Stimulated activated CD4-positive, alpha-beta T cell treated with anti-CD3 and anti-CD28 coated beads, Interleukin-1b, Interleukin-23, amount 100 ng/mL, for 1 hour (primary cell): ENCODE measurements at regions not wholly inside any gene's neighbourhood (a gene's known extent, or its start where the extent isn't known, plus 50 kb on each side); places are given as distances from the start of the nearest gene placed in this dataset.

Source experiments
- DNase-seq, 2 donors: peaks; one replicate each; pipeline ENCODE4 v3.0.0-alpha.2; 2020; ENCODE audit warnings: low read depth in 2 of 2

DNA sequence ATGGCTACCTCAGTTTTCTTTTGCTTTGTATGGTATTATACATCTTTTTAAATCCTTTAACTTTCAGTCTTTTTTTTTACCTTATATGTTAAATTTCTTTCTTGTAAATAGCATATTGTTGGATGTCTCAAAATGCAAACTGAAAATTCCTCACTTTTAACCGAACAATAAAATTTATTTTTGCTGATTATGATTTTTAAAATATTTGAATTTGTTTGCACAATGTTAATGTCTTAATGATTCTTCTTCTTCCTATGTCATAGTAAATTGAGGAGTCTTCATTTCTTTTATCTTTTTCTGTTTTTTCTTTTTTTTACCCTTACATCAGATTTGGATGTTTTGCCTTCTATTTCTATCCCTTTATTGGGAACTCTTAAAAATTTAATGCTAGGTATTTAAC lies 574.2 kb upstream of the CDH4 start:
- no peak for DNase-seq

DNA sequence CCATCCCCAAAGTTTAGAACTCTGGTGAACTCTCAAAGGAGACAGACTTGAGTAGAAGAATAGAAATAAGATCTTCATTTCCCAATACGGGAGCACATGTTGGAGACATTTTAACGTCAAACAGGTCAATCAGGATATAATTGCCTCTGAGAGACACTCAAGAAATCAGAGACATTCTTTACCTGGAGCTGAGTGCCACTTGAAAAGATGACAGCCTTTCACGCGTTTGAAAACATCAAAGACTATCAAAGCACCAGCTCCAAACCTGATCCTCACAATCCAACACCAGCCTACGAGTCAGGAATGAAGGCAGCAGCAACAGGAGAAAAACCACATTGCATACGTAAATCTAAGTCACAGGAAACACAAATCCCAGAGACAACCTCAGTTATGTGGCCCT lies 571.5 kb upstream of the CDH4 start:
- DNase-seq = no peak

DNA sequence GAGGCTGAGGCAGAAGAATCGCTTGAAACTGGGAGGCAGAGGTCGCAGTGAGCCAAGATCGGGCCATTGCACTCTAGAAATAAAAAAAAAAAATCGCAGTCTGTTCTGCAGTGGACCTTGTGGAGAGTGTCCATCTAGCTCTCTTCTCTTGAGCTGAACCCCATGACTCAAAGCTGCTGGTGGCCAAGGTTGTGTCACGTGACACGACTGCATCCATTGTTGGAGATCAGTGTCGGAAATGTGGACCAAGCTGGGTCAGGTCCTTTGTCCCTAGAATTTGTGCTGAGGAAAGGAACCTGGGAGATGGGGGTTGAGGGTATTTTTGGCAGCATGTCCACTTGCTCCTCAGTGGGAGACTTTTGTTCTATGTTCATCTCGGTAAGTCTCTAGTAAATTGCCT lies 564.8 kb upstream of the CDH4 start:
- DNase-seq = no peak

DNA sequence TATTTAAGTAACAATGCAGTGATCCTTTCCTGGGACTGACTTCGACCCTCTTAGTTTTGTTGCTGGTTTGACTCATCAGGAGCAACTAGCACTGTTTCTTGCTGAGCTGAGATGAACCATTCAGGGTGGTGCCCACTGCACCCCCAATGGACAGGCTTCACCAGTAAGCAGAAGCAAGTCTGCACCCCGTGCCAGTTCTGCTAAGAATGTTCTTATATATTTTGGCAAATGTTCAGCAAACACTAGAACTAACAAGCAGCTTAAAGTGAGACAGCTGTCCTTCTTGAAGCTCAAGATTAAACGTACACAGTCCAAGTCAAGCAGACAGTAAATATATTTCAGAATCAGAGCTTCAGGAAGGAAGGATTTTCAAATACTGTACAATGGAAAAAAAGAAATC lies 561.3 kb upstream of the CDH4 start:
- DNase-seq = no peak

DNA sequence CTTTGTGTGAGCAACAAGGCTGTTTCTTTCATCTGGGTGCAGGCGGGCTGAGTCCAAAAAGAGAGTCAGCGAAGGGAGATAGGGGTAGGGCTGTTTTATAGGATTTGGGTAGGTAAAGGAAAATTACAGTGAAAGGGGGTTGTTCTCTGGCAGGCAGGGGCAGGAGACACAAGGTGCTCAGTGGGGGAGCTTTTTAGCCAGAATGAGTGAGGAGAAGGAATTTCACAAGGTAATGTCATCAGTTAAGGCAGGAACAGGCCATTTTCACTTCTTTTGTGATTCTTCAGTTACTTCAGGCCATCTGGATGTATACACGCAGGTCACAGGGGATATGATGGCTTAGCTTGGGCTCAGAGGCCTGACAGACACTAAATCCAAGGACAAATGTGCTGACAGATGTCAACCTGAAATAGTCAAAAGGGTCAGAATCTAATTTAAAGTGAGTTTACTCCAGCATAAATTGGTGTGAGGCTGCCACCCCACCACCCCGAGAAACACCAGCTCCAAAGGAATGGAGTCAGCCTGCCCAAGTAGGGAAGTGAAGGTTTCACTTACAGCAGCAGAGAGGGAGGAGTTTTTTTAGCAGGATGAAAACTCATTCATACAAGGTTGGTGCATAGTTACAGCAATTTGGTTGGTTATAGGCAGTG lies 560.0 kb upstream of the CDH4 start:
- DNase-seq = no peak

DNA sequence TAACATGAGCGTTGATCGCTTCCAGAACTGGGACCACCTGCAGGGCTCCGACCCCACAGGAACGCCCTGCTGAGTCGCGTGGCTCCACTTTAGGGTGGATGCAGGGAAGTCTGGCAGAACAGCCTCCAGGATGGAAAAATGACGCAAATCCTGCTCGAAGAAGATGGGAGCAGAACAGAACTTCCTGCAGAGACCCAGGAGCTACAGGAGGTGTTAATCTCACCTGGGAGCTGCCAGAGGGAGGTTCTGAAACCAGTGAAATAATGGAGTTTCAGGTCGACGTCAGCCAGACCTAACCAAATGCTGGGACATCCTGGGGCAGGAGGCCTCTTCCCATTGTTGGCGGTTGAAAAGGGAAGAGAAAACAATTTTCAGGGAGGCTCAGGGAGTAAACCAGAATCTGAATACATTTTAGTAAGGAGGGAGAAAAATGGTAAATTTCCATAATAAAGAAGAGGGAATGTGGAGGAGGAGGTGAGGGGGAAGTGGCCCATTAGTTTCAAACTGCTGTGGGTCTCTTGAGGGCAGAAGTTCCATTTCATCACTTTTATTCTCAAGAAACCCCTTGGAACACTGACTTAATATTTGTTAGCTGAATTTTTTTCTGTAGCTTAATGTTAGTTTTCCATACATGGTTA lies 558.4 kb upstream of the CDH4 start:
- no peak for DNase-seq

DNA sequence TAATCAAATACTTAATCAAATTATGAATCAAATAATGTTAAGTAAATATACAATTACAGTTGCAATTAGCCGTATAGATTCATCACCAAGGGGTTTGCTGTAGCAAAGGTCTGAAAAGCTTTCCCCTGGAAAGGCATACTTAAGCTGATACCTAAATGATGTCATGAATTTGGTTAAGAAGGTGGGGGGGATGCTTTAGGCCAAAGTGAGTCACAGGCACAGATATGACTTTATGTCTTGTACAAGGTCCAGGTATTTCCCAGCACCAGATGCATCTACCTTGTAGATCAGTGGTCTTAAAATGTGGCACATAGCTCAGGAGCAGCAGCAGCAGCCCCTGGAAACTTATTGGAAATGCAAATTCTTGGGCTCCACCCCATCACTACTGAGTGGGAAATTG lies 557.3 kb upstream of the CDH4 start:
- no peak for DNase-seq

DNA sequence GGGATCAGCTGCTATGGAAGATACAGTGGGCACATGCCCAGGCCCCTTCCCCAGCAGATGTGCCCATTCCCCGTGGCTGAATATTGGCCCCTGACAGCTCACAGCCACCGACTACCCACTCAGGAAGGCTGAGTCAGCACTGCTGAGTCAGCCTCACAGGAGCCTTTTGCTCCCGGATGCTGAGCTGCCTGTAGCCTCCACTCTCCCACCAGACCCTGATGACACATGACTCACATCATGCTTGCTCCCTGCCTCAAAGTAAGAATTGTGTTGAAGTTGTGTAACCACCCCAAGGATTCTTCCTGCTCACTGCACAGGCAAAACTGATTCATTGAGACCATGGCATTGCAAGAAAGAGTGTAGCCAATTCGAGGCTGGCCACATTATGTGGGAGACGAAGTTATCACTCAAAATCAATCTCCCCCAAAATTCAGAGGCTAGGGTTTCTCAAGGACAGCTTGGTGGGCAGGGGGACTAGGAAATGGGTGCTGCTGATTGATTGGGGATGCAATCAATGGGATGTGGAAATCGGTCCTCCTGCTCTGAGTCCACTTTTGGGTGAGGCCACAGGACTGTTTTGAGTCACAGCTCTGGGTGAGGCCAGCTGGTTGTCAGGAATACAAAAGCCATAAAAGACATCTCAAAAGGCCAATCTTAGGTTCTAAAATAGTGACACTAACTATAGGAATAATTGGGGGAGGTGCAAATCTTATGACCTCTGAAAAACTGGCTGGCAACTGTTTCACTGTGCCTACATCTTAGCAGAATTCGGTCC lies 556.6 kb upstream of the CDH4 start:
- no peak for DNase-seq

DNA sequence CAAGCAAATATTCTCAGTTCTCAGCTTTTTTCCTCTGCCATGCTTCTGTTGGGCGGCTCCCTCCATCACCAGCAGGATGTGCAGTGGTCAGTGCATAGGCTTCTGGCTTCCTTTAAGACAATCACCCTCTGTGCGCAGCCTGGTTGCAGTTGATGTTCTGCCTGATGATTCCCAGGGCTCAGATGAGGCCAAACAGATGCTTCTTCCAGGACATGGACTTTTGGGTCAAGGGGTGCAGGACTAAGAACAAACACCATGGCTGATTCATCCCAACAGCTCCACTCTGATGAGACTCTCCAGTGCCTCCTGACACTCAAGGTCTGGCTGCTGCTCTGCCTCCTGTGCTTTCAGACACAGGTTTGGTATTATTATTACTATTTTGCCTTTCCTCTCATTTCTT lies 554.8 kb upstream of the CDH4 start:
- no peak for DNase-seq

DNA sequence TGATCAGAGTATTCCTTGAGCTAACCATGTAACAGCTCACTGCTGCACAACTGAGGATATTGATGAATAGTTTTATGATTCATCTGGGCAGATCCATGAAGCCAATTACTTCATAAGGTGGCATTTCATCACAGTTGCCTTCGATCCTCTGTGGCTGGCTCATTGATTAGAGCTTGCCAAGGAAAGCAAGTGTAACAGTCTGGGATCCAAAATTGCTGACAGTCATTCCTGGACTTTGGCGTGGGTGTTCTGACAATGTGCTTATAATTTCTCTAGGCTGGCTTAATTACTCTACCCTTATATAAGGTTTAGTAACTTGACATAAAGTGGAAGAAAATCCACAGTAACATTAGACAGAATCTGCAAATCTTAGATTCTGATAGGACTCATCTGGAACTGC lies 551.3 kb upstream of the CDH4 start:
- DNase-seq = no peak

DNA sequence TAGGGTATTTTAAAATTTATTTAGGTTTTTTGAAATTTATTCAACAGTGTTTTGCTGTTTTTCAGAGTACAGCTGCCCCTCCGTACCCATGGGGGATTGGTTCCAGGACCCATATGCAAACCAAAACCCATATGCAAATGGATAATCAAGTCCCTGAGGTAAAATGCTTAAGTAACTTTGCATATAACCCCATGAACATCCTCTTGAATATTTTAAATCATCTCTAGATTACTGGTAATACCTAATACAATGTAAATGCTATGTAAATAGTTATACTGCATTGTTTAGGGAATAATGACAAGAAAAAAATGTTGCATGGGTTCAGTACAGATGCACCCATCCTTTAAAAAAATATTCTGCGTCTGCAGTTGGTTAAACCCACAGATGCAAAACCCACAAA lies 547.9 kb upstream of the CDH4 start:
- DNase-seq = no peak

DNA sequence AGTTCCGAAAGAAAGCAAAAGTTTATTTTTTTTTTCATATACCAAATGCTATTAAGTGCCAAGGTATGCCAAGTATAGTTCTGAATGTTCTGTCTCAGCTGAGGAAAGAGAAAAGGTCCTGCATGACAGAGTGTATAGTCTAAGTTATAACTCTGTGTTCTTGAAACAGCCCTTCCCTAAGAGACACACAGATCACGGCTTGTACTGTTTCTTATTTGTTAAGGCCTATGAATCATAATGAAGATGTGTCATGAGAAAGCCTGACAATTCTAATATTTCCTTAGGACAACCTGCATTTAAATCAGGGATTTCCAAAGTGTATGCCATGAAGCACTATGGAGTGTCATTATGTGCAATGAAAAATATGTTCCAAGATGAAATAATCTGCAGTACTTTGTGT lies 538.7 kb upstream of the CDH4 start:
- no peak for DNase-seq

DNA sequence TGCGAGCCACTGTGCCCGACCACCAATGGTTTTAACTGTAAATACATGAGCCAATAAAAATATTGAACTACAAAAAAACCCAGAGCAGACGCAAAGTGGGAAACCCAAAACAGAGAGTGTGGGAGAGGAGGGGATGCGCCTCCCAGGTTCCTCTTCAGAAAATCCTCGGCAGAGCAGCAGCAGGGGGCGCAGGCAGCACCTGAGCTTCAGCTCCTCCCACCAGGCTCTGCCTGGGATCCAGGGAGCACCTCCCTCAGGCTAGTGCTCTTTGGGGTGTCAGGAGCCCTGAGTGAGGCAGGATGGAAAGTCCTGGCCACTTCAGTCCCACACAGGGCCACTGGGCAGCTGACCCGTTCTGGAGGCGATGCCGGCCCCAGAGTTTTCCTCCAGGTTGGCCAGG lies 536.9 kb upstream of the CDH4 start:
- DNase-seq = no peak

DNA sequence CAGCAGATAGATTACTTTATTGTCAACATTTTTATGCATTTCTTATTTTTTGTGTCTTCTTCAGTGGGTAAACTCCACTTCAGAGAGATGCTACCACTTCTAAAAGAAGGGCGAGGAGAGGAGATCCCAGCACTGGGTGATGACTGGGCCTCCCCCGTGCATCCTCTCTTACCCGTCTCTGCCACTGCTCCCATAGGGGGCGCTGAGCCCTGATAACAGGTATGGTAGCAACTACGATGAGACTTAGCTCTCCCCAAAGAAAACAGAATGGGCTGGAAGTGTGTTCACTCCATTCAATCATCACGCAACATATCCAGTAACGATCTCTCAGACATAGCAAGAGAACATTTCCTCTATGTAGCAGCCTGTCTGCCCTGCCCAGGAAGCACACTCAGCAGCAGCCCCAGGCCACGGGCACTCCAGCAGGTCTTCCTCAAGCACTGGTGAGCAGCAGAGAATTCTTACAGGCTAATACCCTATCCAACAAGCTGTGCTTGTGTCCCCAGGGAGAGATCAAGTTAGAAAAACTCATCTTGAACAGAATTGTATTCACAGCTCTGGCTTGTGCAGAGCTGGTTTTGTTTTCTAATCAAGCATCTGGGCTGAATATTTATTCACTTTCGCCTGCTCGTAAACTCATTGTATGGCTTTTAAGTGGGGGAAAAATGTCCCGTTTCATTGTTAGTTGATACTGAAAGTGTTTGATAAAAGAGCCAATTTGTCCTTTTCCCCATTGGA lies 533.1 kb upstream of the CDH4 start:
- no peak for DNase-seq

DNA sequence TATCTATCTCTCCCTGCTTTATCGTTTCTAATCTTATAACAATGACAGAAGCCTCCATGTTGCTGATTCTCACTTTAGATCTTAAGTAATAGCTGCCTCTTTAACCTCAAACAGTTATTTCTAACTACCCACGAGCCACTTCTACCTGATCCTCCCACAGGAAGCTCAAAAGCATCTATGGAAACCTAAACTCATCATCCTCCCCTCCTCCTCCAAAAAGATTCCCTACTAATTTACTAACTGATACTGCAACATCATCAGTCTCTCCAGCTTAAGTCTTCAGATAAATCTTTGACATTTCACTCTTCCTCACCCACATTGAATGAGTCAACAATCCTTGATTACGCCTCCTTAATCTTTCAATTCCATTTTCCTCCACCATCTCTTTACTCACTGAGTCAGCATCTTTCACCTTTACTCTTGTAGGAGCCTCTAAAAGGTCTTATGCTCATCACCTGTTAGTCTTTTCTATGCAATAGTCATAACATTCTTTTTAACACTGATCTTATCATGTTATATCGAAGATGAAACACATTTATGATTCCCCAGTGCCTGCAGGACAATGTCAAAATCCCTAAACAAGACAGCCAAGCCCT lies 526.7 kb upstream of the CDH4 start:
- no peak for DNase-seq

DNA sequence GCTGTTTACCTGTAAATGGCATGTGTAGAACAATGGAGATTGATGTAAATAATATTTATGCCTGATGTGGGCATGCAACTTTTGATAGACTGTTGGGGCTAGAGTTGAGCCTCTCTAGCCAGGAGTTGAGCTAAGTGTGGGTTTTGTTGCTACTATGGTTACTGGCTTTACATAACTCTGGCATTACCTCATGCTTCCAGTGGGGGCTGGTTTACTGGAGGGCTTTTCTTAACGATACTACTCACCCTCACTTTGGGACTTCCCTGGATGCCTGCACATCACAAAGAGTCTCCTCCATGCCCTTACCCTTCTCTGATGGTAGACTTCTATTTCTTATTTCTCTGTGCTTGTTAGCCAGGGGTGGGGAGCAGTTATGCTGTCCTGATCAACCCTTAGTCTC lies 524.6 kb upstream of the CDH4 start:
- DNase-seq = no peak

DNA sequence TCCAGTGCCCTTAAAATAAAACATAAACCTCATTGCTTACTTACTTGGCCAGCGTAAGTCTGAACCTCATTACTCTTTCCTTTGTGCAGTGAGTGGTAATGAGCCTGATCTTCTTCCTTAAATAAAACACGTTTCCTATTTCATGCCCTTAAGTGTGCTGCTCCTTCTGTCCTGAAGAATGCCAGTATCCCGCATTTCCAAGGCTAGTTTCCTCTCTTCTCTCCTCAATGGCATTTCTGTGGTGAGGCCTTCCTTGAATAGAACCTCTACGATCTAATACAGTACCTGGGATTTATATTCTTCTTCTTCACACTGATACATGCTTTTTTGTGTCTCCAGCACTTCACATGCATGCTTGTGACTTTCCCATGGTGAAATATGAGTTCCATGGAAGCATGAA lies 523.4 kb upstream of the CDH4 start:
- no peak for DNase-seq

DNA sequence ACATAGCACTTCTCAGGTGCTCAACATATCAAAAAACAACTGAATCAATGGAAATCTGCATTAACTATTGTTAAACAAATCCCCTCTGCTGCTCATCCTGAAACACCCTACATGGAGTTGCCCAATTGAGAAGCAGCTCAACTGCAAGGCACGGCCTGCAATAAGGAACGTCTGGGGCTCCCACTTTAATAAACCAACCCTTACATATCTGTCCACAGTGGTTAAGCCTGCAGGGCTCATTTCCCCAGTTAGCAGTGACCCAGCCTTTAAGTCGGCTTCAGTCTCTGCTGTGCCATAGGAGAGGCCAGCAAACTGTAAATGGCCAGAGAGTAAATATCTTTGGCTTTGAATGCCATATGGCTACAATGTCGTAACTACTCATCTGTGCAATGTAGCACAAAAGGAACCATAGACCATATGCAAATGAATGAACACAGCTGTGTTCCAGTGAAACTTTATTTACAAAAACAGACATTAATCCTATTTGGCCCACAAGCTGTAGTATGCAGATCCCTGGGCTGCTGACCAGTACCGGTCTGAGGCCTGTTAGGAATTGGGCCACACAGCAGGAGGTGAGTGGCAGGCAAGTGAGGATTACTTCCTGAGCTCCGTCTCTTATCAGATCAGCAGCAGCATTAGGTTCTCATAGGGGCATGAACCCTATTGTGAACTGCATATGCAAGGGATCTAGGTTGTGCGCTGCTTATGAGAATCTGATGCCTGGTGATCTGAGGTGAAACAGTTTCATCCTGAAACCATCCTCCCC lies 522.7 kb upstream of the CDH4 start:
- DNase-seq = no peak

DNA sequence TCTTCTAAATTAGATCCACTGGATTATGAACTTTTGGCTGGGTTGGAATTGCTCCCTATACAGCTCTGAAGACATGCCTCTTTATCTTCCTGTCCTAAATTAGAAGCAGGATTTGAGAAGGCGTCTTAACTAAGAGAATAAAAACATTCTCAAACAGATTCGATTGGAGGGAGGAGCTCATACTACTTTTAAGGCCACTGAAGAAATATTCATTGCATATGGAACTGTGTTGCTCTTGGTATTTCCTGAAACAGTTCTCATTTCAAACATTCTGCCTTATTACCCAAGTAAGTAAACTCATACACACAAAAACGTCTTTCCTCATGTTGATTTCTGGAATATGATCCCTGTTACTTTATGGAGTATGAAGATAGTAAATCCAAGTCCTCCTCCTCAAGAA lies 519.7 kb upstream of the CDH4 start:
- DNase-seq = no peak

DNA sequence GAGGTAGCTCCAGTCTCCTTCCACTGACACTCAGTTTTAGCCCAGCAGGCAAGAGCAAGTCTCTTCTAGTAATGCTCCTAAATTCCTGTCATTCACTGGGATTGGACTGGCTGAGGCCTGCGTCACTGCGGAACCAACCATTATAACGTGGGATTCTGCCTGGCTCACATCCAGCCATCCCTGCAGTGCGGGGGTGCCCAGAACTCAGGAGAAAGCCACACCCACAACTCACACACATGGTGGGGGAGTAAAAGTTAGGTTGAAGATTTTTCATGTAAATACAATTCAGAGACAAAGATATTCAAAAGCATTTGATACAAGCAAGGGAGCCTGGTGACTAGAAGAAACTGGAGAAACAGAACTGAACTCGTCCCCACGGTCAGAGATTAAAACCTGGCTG lies 504.0 kb upstream of the CDH4 start:
- DNase-seq = no peak

DNA sequence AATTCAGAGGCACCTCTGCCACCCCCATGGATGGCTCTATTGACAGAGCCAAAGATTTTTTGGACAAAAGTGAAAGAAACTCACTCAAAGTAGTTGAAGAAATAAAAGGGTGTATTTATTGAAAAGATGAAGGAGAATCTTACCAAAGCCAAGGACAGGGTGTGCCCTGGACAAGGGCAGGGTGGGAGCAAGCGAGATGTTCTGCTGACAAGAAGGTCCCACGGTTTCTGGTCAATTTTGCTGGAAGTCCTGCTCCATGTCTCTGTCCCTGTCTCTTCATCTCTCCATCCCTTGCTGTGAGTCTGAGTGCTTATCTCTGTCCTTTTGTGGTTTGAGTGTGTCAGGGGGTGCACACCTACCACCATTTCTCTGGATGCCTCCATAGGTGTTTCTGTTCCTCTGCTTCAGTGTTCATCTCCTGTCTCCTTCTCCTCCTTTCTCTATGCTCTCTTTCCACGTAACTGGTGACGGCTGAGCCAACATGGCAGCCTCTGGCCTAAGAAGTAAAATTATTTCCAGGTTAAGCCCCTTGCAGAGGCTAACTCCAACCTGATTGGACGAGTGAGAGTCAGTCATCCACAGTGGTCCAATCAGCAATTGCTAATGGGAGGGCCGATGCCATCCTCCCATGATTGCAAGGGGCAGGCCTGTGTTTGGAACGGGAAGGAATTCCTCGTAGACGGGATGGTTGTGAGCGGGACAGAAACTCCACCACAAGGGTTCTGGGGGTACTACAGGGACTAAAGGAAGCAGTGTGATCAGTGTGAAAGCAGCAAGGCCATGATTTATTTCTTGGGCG lies 502.1 kb upstream of the CDH4 start:
- DNase-seq = no peak
